Activated CD4-positive, CD25-positive, alpha-beta regulatory T cell treated with anti-CD3 and anti-CD28 coated beads, Interleukin-2, amount 50 U/mL, for 16 hours (primary cell): ENCODE measurements at regions not wholly inside any gene's neighbourhood (a gene's known extent, or its start where the extent isn't known, plus 50 kb on each side); places are given as distances from the start of the nearest gene placed in this dataset.

Experiments used
- DNase-seq: peaks from one replicate; pipeline ENCODE4 v3.0.0-alpha.2; 2020; ENCODE audit warnings: low read depth, low spot score

DNA sequence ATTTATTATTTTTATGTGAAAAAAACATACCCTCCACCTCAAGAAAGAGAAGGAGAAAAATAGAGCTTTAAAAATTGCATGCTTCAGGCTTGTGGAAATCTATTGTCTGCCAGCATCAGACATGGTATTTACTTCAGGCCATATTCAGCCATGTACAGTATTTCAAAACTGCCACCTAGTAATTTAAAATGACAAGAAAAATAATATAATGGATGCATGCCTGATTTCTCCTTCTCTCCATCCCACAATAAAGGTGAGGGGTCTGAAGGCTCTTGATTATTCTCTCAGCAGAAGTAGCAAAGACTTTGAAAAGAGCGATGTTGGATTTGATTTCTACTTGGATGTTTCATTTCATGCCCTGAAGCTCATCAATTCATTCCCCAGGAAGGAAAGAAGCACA is 250.7 kb downstream of the TBC1D4 start:
- DNase-seq: no peak

DNA sequence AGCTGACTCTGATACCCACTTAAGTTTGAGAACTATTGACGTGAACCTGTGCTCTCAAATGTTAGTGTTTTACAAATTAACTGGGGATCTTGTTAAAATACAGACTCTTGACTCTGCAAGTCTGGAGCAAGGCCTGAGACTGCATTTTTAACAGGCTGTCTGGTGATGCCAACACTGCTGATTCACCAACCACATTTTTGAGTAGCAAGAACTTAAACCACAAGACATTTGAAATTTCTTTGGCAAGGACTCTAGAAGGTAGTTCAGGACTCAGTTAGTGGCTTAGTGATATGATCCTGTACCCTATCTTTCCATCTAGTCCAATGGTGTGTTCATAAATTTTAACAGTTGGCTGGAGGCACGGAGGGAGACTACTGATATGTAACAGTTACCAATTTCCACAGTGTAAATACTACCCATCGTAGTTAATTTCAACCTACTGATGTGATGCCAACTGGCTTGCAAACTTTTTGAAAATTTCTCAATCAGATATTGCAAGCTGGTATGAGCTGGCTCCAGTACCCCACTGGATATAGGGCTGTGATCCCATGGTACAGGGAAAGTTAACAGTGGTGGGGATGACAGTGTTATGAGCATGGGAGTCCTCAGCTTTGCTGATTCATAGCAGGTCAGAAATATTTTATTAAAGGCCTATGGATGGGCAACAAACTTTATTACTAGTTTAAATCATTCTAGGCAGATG is 255.1 kb downstream of the TBC1D4 start:
- DNase-seq: no peak

DNA sequence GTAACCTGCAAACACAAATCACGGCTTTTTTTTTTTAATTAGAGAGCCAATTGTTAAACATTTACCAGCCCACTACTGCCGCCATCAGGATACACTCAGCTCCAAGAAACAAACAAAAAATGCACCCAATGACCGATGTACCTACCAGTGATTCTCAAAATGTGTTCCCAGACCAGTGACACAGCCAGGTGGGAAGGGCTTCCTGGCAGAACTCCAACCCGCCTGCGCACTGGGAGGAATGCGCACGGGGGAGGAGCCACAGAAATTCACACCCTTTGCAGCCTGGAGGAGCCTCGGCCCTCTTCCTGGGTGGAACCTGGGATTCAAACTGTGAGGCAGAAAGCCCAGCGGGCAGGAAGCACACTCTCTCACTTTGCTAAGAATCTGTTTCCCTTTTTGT is 255.9 kb downstream of the TBC1D4 start:
- DNase-seq: no peak

DNA sequence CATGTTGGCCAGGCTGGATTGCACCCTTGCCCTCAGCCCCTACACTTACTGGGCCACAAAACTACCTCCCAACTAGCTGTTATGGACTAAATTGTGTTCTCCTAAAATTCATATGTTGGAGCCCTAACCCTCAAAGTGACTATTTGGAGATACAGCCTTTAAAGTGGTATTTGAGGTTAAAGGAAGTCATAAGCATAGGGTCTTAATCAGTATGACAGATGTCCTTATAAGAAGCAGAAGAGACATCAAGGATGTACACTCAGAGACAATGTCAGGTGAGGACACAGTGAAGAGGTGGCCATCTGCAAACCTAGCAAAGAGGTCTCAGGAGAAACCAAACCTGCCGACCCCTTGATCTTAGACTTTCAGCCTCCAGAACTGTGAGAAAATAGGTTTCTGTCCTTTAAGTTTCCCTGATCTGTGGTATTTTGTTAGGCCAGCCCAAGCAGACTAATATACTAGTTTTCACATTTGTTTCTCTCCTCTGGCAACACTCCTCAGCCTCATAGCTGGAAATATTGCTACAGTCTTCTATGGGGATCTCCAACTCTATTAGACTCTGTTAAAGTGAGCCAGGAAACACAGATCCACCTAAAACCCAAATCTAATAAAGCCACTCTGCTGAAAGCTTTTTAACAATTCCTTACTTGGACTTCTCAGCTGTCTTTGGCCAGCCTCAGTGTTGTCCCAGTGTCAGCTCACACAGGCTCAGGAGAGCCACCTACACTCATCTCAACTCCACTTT is 256.5 kb downstream of the TBC1D4 start:
- no peak for DNase-seq

DNA sequence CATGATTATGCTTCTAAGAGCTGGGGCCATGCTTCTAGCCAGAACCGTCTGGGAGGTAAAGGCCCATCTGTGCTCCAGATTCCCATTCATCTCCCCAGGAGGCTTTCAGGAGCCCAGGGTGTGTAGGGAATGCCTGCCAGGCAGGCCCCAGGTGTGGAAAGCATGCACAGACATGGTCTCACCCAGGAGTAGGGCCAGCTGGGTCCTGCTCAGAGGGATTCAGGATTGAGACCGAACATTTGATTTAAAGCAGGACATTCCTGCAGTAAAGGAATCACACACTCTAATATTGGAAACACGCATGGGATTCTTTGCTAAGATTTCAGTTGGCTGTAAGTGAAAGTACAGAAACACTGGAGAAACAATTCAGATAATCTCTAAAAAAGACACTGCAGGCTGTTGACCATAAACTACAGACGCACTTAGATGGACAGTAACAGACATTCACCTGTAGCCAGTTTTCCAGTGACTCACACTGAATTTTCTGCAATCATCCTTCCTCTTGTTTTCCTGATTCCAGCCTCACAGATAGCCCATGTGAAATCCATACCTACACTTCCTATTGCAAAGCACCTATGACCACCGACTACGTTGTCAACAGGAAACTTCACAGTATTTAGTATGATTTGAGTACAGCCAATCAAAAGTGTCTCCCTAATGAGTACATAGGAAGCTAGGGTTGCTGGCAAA is 257.8 kb downstream of the TBC1D4 start:
- DNase-seq: no peak

DNA sequence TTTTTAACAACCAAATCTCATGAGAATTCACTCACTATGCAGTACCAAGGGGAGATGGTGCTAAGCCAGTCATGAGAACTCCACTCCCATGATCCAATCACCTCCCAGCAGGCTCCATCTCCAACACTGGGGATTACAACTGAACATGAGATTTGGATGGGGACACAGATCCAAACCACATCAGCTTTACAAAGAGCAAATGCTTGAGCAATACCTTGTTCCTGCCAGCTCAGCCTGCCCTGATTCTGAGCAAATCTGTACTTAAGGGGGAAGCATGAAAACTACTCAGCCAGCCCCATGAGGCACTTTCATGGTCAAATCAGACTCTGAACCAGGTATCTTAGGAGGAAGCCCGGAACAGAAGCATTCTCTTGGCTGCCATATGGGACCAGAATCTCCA is 259.9 kb downstream of the TBC1D4 start:
- DNase-seq: no peak

DNA sequence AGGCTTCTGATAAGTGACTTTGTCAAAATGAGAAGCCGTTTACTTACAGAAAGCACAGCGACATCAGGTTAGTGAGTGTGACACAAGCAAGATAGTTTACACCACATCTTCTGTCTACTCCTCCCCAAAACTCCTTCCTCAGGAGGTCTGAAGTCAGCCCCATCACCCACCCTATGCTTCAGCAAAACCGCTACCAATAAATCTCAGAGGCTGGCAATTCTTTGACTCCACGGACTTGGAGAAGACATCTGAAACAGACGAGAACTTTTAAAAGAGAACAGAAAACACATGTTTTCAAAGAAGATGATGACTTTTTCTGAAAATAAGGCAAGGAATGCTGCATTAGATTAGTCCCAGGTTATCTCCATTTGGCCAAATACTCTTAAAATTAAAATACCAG is 261.1 kb downstream of the TBC1D4 start:
- DNase-seq: no peak

DNA sequence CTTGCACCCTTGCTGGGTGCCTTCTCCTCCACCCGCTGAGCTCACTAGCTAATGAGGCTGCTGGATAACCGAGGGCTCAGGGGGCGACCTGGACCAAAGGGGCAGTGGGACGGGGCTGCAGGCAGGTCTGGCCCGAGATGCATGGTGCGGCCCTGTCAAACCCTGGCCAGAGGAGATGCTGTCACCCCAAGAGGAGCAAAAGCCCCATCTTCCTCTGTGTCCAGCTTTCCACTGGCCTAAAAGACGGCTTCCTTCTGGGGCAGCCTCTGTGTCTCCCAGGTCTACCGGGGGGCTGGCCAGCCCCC is 261.8 kb downstream of the TBC1D4 start:
- no peak for DNase-seq

DNA sequence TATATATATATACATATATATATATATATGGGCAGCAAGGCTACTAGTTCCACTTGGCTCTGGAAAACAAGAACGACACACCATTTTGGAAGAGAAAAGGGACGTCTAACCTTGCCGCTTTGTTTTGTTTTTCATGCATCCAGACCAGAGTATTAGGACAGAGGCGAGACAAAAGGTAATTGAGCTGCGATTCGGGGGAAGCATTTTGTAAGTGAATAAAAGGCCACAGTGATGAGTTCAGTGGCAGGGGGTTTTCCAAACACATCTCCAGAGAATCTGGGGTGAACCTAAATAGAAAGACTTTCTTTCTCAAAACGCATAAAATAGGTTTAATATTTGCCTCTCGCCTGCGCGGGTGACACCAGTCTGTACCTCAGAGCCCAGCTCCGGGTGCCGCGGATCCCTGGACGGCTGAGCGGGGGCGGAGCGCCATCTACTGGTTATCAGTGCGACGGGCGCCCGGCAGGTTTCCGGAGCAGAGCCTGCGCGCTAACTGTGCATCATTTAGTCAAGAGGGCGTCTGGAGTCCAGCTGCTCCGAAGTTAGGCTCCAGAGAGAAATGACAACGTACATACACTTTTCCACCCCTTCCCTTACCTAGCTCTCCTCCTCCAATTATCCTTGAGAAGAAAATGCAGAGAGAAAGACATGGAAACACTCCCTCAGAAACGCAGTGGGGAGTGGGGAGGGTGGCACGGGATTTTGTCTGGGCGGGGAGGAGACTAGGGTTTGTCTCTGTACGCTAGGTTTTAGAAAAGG is 262.3 kb downstream of the TBC1D4 start:
- DNase-seq: peak; percentile 68

DNA sequence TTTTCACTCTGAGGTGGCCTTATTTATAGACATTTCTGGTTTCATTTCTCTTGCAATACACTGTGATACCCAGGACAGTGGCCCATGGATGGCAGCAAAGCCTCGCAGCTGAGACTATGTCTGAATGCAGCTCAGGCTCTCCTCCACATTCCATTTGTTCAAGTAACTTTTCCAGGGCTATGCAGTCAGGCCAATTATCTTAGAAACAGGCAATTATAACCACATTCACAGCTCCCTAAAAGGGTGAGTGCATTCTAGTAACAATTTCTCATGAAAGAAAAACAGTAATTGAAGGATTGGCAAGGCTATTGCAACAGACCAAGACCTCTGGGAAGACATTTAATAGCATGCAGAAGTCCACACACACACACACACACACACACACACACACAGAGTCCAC is 264.0 kb downstream of the TBC1D4 start:
- DNase-seq: no peak

DNA sequence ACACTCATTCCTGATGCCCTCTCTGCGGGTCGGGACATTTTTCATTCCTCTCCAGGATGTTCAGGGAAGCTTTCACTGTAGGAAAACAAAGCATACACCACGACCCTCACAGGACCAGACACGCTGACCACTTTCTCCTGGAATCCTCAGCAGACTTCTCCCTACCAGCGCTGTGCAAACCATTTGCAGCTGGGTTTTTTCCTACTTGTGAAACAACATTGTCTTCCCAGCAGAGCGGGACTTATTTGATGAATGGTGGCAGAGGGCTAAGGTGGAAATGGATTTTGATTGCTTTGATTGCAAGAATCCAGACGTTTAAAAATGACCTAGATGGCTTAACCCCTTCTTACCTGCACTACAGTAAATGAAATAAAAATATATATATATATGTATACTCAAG is 265.9 kb downstream of the TBC1D4 start:
- no peak for DNase-seq

DNA sequence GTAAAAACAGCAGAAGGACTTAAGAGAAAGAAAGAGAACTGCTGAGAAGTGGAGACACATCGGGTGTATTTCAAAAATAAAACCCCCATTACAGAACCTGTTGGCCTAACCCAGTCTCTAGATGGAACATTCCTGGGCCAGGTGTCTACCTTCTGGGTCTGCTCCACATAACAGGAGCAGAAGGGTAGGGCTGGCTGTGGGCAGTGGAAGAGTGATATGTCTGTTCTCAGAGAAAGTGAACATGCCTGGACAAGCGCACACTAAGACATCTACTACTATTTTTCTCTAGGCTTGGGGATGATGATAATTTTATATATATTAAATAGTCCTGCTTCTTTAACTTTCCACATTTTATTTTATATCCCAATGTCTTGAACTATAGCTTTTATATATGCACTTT is 267.1 kb downstream of the TBC1D4 start:
- DNase-seq: no peak

DNA sequence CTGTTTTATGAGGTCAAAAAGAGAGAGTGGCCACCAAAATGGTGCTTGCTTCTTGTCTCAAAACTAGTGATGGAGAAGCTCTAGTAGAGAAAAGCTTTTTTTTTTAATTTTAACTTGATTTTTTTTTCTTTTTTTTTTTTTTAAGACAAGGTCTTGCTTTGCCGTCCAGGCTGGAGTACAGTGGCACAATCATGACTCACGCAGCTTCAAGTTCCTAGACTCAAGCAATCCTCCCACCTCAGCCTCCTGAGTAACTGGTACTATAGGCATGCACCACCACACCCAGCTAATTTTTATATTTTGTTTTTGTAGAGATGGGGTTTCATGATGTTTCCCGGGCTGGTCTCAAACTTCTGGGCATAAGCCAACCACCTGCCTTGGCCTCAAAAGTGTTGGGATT is 279.0 kb downstream of the TBC1D4 start:
- no peak for DNase-seq

DNA sequence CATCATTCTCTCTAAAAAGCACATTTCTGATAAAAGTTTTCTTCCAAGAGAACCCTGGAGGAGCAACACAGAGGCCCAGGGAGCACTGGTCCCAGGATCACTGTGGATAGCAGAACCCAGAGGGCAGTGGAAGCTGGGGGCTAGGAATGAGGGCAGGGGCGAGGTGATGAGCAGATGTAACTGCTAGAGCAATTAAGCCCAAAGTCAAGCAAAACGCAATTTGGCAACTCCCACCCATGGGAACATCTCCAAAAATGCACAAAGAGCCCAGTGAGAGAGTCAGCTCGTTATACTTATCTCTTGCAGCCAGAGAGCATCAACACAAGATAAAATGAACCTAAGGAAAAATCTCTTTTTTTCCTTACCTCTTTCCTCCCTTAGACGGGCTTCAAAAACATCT is 284.2 kb downstream of the TBC1D4 start:
- DNase-seq: no peak

DNA sequence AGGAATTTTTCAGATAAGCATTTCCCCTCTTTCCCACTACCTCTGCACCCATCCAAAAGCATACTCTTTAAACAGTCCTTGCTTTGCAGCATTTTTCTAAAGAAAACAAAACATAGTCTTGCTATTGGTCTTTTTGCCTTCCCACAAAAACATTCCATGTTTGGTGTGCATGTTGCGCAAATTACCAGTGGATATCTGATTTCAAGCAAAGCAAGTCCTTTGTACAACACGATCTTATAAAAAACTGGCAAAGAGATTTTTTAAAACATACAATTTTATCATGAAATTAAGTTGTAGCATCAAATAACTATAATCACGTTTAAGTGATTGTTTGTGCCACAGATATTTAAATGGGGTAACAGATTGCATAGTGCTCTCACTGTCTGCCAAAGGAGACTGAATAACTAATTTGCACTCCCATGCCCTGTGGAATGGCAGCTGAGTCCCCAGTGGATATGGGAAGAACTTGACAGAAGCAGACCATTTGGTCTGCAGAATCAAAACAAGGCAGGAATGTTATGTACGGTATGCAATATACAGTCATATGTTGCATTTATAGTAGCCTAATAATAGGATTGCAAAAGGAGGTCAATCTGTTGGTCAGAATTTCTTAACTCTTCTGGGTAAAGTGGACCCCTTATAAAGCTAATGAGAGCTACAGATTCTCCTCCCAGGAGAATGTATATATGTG is 285.7 kb downstream of the TBC1D4 start:
- no peak for DNase-seq

DNA sequence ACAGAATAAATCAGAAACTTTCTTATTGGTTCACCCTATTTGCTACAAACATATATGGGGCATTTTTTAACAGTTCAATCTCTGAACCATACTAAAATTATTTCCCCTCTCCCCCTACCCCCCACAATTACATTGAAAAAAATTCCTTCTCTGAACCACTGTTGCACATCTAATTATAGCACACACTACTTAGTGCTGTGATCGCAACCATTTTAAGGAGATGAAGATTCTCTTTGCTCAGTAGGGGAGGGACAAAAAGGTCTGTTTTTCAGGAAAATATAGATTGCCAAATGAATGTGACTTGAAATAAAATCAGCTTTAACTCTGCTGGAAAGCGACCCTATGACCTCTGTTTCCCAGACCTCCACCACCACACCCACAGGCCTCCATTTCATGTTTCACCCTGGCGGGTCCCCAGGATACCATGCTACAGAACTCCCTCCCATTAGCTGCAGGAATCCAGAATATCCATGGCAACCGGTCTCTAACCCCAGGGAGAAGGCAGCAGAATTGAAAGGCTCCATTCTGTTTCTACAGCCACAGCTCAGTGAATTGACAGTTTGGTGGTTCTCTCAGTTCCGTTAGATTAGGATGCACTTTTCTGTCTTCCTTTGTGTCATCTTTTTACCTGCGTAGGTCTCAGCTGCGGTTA is 286.3 kb downstream of the TBC1D4 start:
- DNase-seq: no peak

DNA sequence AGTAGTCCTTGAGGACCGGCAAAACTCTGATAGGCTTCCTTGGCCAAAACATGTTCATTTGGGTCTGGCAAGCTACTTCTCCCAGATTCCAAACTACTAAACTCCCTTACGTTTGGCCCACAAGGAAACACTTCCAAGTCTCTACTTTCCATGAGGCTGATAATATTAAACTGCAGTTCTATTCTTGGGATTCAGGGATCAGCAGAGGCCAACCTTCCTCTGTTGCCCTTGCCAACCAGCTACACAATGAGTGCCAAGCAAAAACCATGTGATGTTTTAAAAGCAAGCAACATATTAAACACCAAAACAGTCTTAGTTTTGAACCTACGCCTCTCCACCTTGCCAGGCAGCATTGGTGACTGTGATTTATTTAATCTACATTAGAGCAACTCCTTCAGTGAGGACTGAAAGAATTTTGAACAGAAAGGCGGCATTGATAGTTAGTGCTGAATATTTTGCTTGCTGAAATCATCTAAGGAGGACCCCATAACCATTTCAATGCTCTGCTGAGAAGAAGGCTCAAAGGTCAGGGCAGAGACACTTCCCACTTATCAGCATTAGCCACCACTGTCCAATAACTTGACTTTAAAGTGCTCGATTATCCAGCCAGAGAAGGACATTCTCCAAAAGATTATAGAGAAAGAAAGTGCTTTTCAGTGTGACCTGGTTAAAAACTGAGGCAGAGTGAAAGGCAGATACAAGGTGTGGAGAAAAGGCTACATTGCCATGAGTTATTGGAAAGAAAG is 287.1 kb downstream of the TBC1D4 start:
- no peak for DNase-seq

DNA sequence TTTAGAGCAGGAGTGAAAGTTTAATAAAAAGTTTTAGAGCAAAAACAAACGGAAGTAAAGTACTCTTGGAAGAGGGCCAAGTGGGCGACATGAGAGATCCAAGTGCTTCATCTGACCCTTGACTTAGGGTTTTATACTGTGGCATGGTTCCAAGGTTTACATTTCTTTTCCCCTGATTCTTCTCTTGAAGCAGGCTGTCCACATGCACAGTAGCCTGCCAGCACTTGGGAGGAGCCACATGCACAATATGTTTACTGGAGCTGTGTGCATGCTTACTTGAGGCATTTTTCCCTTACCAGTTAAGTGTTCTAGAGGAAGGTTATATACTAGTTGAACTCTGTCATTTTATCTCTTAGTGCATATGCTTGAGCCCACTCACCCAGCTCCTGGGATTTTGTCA is 295.6 kb downstream of the TBC1D4 start:
- no peak for DNase-seq

DNA sequence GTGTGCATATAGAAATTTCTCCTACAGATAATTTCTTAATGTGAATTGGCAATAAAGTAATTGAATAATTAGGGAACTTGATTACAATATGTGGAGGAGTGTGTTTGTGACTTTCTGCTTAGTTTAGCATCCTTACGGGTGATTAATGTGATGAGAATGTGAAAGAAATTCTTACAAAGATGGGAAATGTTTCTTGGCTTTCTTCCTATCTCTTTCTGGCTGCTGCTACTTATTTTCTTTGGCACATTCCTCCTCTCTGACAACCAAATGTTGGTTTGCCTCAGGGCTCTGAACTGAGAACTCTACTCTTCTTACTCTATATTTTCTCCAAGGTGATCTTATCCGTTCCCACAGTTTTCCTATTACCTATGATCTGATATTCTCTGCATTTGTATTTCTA is 300.1 kb downstream of the TBC1D4 start:
- no peak for DNase-seq

DNA sequence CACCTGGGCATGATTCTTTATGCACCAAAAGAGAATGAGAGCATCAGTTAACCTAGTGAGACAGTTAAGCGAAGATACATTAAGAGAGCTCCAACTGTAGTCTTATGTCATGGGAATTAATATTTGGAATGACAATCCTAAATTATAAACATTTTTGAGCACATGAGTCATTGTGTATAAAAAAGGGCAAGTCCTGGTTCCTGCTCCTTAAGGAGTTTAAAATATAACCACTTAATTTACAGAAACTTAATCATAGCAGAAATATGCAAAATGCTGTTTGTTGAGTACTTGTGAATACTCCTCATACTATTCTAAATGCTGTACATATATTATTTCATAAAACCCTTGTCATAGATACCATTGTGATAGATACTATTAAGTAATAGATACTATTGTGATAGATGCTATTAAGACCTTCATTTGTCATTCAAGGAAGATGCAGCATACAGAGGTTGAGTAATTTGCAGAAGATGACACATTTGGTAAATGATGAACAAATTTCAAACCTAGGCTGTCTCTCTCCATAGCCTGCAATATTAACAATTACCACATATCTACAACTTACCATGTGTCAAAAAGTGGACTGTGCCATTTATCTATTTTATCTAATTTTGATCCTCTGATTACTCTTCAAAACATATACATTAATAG is 301.0 kb downstream of the TBC1D4 start:
- DNase-seq: no peak
